ENCODE measurements at regions not wholly inside any gene's neighbourhood (a gene's known extent, or its start where the extent isn't known, plus 50 kb on each side); places are given as distances from the start of the nearest gene placed in this dataset.

DNA sequence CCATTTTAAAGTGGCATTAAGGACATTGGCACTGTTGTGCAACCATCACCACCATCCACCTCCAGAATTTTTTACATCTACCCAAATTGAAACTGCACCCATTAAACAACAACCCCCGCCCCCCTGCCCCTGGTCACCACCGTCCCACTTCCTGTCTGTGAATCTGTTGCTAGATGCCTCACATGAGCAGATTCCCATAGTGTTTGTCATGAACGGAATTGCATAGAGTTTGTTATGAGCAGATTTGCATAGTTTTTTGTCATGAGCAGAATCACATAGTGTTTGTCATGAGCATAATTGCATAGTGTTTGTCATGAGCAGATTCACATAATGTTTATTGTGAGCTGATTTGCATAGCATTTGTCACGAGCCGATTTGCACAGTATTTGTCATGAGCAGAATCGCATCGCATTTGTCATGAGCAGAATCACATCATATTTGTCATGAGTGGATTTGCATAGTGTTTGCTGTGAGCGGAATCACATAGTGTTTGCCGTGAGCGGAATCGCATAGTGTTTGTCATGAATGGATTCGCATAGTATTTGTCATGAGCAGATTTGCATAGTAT, 54.0 kb upstream of the GTF3A start:
- TF ChIP-seq EP300 (IDR thresholded peaks at IDR 0.05; ENCODE audit: borderline replicate concordance) (no peak), CREB1 (IDR thresholded peaks at IDR 0.05; ENCODE audit: low read depth) (no peak), RAD21 (IDR thresholded peaks at IDR 0.05; ENCODE audit: low read depth) (no peak), TAF1 (IDR thresholded peaks at IDR 0.05; ENCODE audit: low read depth) (no peak), YY1 (IDR thresholded peaks at IDR 0.05; ENCODE audit: low read depth) (no peak), CEBPB (IDR thresholded peaks at IDR 0.05) (no peak), ZBTB7A (IDR thresholded peaks at IDR 0.05; ENCODE audit: low read depth) (no peak), TEAD4 (IDR thresholded peaks at IDR 0.05) (no peak), TCF12 (IDR thresholded peaks at IDR 0.05; ENCODE audit: low read depth) (no peak), EGR1 (IDR thresholded peaks at IDR 0.05) (no peak), NFIC (IDR thresholded peaks at IDR 0.05) (no peak)
- TF ChIP-seq, protein P1, sequence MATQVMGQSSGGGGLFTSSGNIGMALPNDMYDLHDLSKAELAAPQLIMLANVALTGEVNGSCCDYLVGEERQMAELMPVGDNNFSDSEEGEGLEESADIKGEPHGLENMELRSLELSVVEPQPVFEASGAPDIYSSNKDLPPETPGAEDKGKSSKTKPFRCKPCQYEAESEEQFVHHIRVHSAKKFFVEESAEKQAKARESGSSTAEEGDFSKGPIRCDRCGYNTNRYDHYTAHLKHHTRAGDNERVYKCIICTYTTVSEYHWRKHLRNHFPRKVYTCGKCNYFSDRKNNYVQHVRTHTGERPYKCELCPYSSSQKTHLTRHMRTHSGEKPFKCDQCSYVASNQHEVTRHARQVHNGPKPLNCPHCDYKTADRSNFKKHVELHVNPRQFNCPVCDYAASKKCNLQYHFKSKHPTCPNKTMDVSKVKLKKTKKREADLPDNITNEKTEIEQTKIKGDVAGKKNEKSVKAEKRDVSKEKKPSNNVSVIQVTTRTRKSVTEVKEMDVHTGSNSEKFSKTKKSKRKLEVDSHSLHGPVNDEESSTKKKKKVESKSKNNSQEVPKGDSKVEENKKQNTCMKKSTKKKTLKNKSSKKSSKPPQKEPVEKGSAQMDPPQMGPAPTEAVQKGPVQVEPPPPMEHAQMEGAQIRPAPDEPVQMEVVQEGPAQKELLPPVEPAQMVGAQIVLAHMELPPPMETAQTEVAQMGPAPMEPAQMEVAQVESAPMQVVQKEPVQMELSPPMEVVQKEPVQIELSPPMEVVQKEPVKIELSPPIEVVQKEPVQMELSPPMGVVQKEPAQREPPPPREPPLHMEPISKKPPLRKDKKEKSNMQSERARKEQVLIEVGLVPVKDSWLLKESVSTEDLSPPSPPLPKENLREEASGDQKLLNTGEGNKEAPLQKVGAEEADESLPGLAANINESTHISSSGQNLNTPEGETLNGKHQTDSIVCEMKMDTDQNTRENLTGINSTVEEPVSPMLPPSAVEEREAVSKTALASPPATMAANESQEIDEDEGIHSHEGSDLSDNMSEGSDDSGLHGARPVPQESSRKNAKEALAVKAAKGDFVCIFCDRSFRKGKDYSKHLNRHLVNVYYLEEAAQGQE (IDR thresholded peaks at IDR 0.05; ENCODE audit: low read depth), result no peak
- TF ChIP-seq, protein P2, sequence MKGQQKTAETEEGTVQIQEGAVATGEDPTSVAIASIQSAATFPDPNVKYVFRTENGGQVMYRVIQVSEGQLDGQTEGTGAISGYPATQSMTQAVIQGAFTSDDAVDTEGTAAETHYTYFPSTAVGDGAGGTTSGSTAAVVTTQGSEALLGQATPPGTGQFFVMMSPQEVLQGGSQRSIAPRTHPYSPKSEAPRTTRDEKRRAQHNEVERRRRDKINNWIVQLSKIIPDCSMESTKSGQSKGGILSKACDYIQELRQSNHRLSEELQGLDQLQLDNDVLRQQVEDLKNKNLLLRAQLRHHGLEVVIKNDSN (IDR thresholded peaks at IDR 0.05), result no peak
- TF ChIP-seq, protein P3, sequence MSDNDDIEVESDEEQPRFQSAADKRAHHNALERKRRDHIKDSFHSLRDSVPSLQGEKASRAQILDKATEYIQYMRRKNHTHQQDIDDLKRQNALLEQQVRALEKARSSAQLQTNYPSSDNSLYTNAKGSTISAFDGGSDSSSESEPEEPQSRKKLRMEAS (IDR thresholded peaks at IDR 0.05), result no peak

Data from Ishikawa (cell line).